ENCODE measurements at regions not wholly inside any gene's neighbourhood (a gene's known extent, or its start where the extent isn't known, plus 50 kb on each side); places are given as distances from the start of the nearest gene placed in this dataset.

- TF ChIP-seq CEBPB (IDR thresholded peaks at IDR 0.05; ENCODE audit: low read depth, low read length): no peak
- no peak for TF ChIP-seq CTCF (conservative IDR thresholded peaks at IDR 0.05; ENCODE audit: low read depth, low read length)
- no peak for TF ChIP-seq NFE2L2 (IDR thresholded peaks at IDR 0.05; ENCODE audit: low read depth, low read length)
- no peak for TF ChIP-seq SMC3 (IDR thresholded peaks at IDR 0.05; ENCODE audit: low read depth, low read length)
Measured at GRCh38 chr12:58171914-58172313, 230.5 kb downstream of the ATP23 start.
